HL-60 (cell line): ENCODE measurements at regions not wholly inside any gene's neighbourhood (a gene's known extent, or its start where the extent isn't known, plus 50 kb on each side); places are given as distances from the start of the nearest gene placed in this dataset.
A peak's percentile ranks its signal among the peaks of the same experiment; 100 is the strongest.

Source experiments
- DNase-seq, 2 experiments: peaks; one replicate each; pipeline ENCODE4 v3.0.0-alpha.2; 2010 to 2020; ENCODE audit warnings: low read depth in 1 of 2, low spot score in 1 of 2
- H3K27ac ChIP-seq: fragments of 250-450 bp; sonication (Bioruptor Pico); replicated peaks from 2 replicates; pipeline ENCODE4 v1.5.1; 2020; ENCODE audit warnings: mild to moderate bottlenecking, moderate library complexity
- H3K27me3 ChIP-seq: fragments of 250-450 bp; sonication (Bioruptor Pico); 2 replicates; pipeline ENCODE4 v1.5.1; 2021; ENCODE audit warnings: mild to moderate bottlenecking, moderate library complexity; ENCODE audit not compliant: insufficient read depth, poor library complexity, severe bottlenecking
- H3K4me3 ChIP-seq: replicated peaks from 2 replicates; pipeline ENCODE4 v1.5.1; 2011; ENCODE audit warnings: mild to moderate bottlenecking, control low read depth, low read length; ENCODE audit not compliant: insufficient read depth
- GABPA ChIP-seq: IDR thresholded peaks from 2 replicates; pipeline ENCODE4 v1.6.1; 2012; ENCODE audit warnings: low read depth
- POLR2AphosphoS5 ChIP-seq: IDR thresholded peaks from 2 replicates; pipeline ENCODE4 v1.6.1; 2012; ENCODE audit warnings: low read depth
- SPI1 ChIP-seq: IDR thresholded peaks from 2 replicates; pipeline ENCODE4 v1.6.1; 2012; ENCODE audit warnings: low read depth, mild to moderate bottlenecking, borderline replicate concordance
- TF ChIP-seq, protein P1 (sequence below): IDR thresholded peaks from one replicate; pipeline ENCODE4 v1.5.1; 2011; ENCODE audit warnings: low read length, control low read depth, inconsistent platforms; ENCODE audit not compliant: insufficient read depth
- TF ChIP-seq, protein P2 (sequence below): IDR thresholded peaks from 2 replicates; pipeline ENCODE4 v1.6.1; 2012; ENCODE audit warnings: low read depth; ENCODE audit not compliant: insufficient replicate concordance

DNA sequence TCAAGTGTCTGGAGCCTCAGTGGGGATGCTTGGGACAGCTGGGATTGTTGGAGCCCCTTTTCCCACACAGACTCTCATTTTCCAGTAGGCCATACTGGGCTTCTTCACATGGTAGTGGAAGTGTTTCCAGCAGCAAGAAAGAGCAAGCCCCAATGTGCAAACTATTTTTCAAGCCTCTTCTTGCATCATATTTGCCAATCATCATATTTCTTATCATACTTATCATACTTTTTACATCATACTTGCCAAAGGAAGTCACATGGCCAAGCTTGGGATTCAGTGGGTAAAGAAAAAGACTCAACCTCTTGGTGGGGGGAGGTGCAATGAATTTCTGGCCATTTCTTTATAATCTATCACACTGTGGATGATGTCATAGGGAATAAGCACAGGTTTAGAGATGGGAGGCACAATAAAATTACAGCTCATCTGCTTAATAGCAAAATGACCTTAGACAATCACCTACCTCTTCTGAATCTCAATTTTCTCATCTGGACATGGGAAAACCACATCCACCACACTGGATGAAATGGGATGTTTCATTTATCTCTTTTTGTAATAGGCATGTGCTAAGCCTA is 174.2 kb downstream of the MID1IP1 start:
- H3K27ac ChIP-seq = no peak overlapping the region
- no peak overlapping the region for H3K4me3 ChIP-seq
- no peak for TF ChIP-seq SPI1
- TF ChIP-seq, protein P1, sequence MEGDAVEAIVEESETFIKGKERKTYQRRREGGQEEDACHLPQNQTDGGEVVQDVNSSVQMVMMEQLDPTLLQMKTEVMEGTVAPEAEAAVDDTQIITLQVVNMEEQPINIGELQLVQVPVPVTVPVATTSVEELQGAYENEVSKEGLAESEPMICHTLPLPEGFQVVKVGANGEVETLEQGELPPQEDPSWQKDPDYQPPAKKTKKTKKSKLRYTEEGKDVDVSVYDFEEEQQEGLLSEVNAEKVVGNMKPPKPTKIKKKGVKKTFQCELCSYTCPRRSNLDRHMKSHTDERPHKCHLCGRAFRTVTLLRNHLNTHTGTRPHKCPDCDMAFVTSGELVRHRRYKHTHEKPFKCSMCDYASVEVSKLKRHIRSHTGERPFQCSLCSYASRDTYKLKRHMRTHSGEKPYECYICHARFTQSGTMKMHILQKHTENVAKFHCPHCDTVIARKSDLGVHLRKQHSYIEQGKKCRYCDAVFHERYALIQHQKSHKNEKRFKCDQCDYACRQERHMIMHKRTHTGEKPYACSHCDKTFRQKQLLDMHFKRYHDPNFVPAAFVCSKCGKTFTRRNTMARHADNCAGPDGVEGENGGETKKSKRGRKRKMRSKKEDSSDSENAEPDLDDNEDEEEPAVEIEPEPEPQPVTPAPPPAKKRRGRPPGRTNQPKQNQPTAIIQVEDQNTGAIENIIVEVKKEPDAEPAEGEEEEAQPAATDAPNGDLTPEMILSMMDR = no peak
- TF ChIP-seq GABPA = no peak
- TF ChIP-seq, protein P2, sequence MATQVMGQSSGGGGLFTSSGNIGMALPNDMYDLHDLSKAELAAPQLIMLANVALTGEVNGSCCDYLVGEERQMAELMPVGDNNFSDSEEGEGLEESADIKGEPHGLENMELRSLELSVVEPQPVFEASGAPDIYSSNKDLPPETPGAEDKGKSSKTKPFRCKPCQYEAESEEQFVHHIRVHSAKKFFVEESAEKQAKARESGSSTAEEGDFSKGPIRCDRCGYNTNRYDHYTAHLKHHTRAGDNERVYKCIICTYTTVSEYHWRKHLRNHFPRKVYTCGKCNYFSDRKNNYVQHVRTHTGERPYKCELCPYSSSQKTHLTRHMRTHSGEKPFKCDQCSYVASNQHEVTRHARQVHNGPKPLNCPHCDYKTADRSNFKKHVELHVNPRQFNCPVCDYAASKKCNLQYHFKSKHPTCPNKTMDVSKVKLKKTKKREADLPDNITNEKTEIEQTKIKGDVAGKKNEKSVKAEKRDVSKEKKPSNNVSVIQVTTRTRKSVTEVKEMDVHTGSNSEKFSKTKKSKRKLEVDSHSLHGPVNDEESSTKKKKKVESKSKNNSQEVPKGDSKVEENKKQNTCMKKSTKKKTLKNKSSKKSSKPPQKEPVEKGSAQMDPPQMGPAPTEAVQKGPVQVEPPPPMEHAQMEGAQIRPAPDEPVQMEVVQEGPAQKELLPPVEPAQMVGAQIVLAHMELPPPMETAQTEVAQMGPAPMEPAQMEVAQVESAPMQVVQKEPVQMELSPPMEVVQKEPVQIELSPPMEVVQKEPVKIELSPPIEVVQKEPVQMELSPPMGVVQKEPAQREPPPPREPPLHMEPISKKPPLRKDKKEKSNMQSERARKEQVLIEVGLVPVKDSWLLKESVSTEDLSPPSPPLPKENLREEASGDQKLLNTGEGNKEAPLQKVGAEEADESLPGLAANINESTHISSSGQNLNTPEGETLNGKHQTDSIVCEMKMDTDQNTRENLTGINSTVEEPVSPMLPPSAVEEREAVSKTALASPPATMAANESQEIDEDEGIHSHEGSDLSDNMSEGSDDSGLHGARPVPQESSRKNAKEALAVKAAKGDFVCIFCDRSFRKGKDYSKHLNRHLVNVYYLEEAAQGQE = no peak
- no peak for TF ChIP-seq POLR2AphosphoS5
- DNase-seq = no peak
- H3K27me3 ChIP-seq = no peaks in the 10 kb centered on the region

DNA sequence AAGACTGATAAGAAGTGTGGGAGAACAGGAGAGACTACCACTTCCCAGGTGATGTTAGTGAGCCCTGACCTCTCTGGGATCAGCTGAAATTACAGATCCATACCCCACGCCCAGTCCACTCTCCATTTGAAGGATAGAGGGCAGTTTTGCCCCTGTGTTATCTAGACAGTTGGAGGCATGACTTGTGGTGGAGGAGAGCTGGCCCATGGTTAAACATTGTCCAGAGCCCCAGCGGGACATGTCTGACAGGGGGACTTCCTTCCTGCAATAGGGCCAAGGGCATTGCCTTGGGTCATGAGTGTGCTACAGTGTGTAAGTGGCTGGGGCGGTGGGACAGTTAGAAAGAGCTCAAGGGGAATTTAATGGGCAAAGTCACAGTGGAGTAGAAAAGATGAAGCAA is 181.1 kb downstream of the MID1IP1 start:
- DNase-seq = no peak
- Histone ChIP-seq H3K27ac (no peak overlapping the region), H3K27me3 (no peaks in the 10 kb centered on the region), H3K4me3 (no peak overlapping the region)
- TF ChIP-seq GABPA (no peak), SPI1 (no peak), POLR2AphosphoS5 (no peak)
- TF ChIP-seq, protein P1 = no peak
- TF ChIP-seq, protein P2 = no peak

DNA sequence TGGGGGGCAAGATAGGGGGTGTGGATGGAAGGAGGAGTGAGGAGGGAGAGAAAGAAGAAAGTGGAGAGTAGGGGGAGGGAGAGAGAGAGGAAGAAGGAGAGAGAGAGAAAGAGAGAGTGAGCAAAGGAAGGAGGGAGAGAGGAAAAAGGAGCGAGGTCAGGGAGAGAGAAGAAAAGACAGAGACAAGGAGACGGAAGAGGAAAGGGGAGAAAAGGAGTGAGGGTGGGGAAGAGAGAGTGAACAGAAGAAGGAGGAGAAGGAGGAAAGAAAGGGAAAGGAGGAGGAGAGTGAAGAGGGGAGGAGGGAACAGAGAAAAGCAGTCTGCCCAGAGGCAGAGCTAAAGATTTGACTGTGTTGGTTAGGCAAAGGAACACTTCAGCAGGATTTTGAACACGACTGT is 181.6 kb downstream of the MID1IP1 start:
- Histone ChIP-seq H3K27me3 (no peaks in the 10 kb centered on the region), H3K4me3 (no peak overlapping the region), H3K27ac (no peak overlapping the region)
- TF ChIP-seq, protein P2 = no peak
- TF ChIP-seq POLR2AphosphoS5 = no peak
- no peak for DNase-seq

DNA sequence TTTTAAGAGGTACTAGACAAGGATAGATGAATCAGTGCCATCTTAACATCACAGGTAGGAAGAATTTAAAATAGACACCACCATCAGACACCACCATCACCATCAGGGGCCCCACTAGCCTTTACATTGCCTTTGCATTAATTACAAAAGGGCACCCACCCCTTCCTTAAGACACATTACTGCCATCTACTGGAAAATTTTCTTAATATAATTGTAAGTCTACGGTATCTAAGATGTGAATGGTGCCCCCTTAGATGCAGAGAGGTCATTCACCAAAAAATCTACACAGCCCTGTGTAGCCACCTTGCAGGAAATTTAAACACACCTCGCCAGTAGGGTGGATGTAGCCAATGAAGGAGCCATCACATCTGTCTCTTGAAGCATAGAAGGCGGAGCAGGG is 184.1 kb downstream of the MID1IP1 start:
- no peaks in the 10 kb centered on the region for H3K27me3 ChIP-seq
- TF ChIP-seq, protein P2 = no peak
- no peak for TF ChIP-seq SPI1
- TF ChIP-seq POLR2AphosphoS5 = no peak
- TF ChIP-seq GABPA = no peak
- TF ChIP-seq, protein P1 = no peak
- DNase-seq = peak in 1 of 2 experiments; percentile 17
- H3K4me3 ChIP-seq = no peak overlapping the region
- no peak overlapping the region for H3K27ac ChIP-seq
